IMR-90 (cell line): ENCODE measurements at regions not wholly inside any gene's neighbourhood (a gene's known extent, or its start where the extent isn't known, plus 50 kb on each side); places are given as distances from the start of the nearest gene placed in this dataset.

Source experiments
- ATAC-seq: fragments of 200-7000 bp; cut with Tn5 transposase; 2 replicates; pipeline ENCODE4 v1.9.1; 2020; ENCODE audit warnings: low read depth, mild to moderate bottlenecking, moderate library complexity
- BruUV-seq: library from RNA; stranded (reverse); fragments of 400-500 nt; replicated peaks from 2 replicates; lab custom pipeline; 2021; lab: Mats Ljungman, UMichigan
- CTCF ChIA-PET: fragments of 300-600 bp; formaldehyde crosslinking; extraction: SDS; loops from one replicate; lab custom pipeline; 2021; ENCODE audit warnings: antibody characterized with exemption; lab: Yijun Ruan, JAX
- POLR2A ChIA-PET: fragments of 300-600 bp; sonication (Branson Sonifier 250); formaldehyde crosslinking; loops from one replicate; lab custom pipeline; 2022; ENCODE audit warnings: antibody characterized with exemption; ENCODE audit not compliant: unreplicated experiment; lab: Charles Lee
- DNase-seq: peaks from one replicate; pipeline ENCODE4 v3.0.0; 2013
- H2AFZ ChIP-seq: replicated peaks from 2 replicates; pipeline ENCODE3; 2013; ENCODE audit warnings: low read length, mild to moderate bottlenecking; ENCODE audit not compliant: poor library complexity
- H2AK5ac ChIP-seq: 2 replicates; pipeline ENCODE4 v1.6.1; 2013; ENCODE audit warnings: low read depth, low read length, inconsistent platforms
- H2AK9ac ChIP-seq: replicated peaks from 2 replicates; pipeline ENCODE3; 2013; ENCODE audit warnings: mild to moderate bottlenecking, low read depth, low read length, moderate library complexity; ENCODE audit not compliant: poor library complexity
- H2BK120ac ChIP-seq: 2 replicates; pipeline ENCODE4 v1.6.1; 2013; ENCODE audit warnings: low read depth, low read length, inconsistent platforms
- H2BK15ac ChIP-seq: 3 replicates; pipeline ENCODE4 v1.6.1; 2013; ENCODE audit warnings: low read depth, low read length, inconsistent platforms
- H2BK20ac ChIP-seq: 2 replicates; pipeline ENCODE4 v1.6.1; 2013; ENCODE audit warnings: low read depth, mild to moderate bottlenecking, inconsistent platforms, low read length, moderate library complexity
- H2BK5ac ChIP-seq: 2 replicates; pipeline ENCODE4 v1.6.1; 2013; ENCODE audit warnings: mild to moderate bottlenecking, low read depth, low read length, inconsistent platforms; ENCODE audit not compliant: poor library complexity, severe bottlenecking
- H3K14ac ChIP-seq: replicated peaks from 2 replicates; pipeline ENCODE4 v1.6.1; 2013; ENCODE audit warnings: low read depth, low read length, inconsistent platforms
- H3K18ac ChIP-seq: 2 replicates; pipeline ENCODE4 v1.6.1; 2013; ENCODE audit warnings: low read depth, low read length, control low read depth
- H3K23ac ChIP-seq: 2 replicates; pipeline ENCODE4 v1.6.1; 2013; ENCODE audit warnings: low read depth, low read length, inconsistent platforms
- H3K27ac ChIP-seq: 2 replicates; pipeline ENCODE4 v1.5.1; 2013; ENCODE audit warnings: mild to moderate bottlenecking, control low read depth, low read length; ENCODE audit not compliant: insufficient read depth
- H3K27me3 ChIP-seq: 2 replicates; pipeline ENCODE4 v1.6.1; 2013; ENCODE audit warnings: low read length; ENCODE audit not compliant: control insufficient read depth, insufficient read depth
- H3K36me3 ChIP-seq: 2 replicates; pipeline ENCODE4 v1.6.1; 2013; ENCODE audit warnings: low read length, mixed read lengths; ENCODE audit not compliant: control insufficient read depth, insufficient read depth
- H3K4ac ChIP-seq: 2 replicates; pipeline ENCODE4 v1.6.1; 2013; ENCODE audit warnings: low read depth, low read length, inconsistent platforms
- H3K4me1 ChIP-seq: 2 replicates; pipeline ENCODE4 v1.6.1; 2013; ENCODE audit warnings: low read length, mixed read lengths; ENCODE audit not compliant: control insufficient read depth, insufficient read depth
- H3K4me2 ChIP-seq: 2 replicates; pipeline ENCODE4 v1.6.1; 2013; ENCODE audit warnings: low read depth, mild to moderate bottlenecking, control low read depth, low read length, moderate library complexity
- H3K4me3 ChIP-seq: 2 replicates; pipeline ENCODE4 v1.5.1; 2013; ENCODE audit warnings: low read depth, mild to moderate bottlenecking, control low read depth, low read length, moderate library complexity; ENCODE audit not compliant: insufficient read depth
- H3K56ac ChIP-seq: 2 replicates; pipeline ENCODE4 v1.6.1; 2013; ENCODE audit warnings: low read length, inconsistent platforms; ENCODE audit not compliant: insufficient read depth; ENCODE audit errors: extremely low read depth
- H3K79me1 ChIP-seq, 2 experiments: 2 replicates each; pipeline ENCODE4 v1.6.1; 2013; ENCODE audit warnings: low read length in 2 of 2, inconsistent platforms in 1 of 2, low read depth in 1 of 2
- H3K9ac ChIP-seq: 2 replicates; pipeline ENCODE4 v1.6.1; 2013; ENCODE audit warnings: low read depth, low read length, control low read depth
- H3K9me1 ChIP-seq: 2 replicates; pipeline ENCODE4 v1.6.1; 2013; ENCODE audit warnings: low read length, inconsistent platforms; ENCODE audit not compliant: insufficient read depth
- H3K9me3 ChIP-seq: 2 replicates; pipeline ENCODE4 v1.6.1; 2013; ENCODE audit warnings: low read length; ENCODE audit not compliant: control insufficient read depth, insufficient read depth
- H4K20me1 ChIP-seq: 2 replicates; pipeline ENCODE4 v1.6.1; 2013; ENCODE audit warnings: low read length, inconsistent platforms; ENCODE audit not compliant: insufficient read depth
- H4K5ac ChIP-seq: 2 replicates; pipeline ENCODE4 v1.6.1; 2013; ENCODE audit warnings: mild to moderate bottlenecking, low read depth, low read length, control low read depth
- H4K8ac ChIP-seq, 2 experiments: 2 replicates each; pipeline ENCODE4 v1.6.1; 2013; ENCODE audit warnings: low read depth in 2 of 2, low read length in 2 of 2, control low read depth in 1 of 2, inconsistent platforms in 1 of 2
- H4K91ac ChIP-seq: 2 replicates; pipeline ENCODE4 v1.6.1; 2013; ENCODE audit warnings: low read depth, low read length, inconsistent platforms; ENCODE audit not compliant: insufficient read depth
- BHLHE40 ChIP-seq: fragments of 150-350 bp; IDR thresholded peaks from 2 replicates; pipeline ENCODE4 v1.6.1; 2016; ENCODE audit warnings: mild to moderate bottlenecking, low read depth, low read length
- CEBPB ChIP-seq: IDR thresholded peaks from 2 replicates; pipeline ENCODE4 v1.6.1; 2012; ENCODE audit warnings: low read depth, low read length, improper control_type of control experiment
- CHD1 ChIP-seq: IDR thresholded peaks from 2 replicates; pipeline ENCODE4 v1.6.1; 2012; ENCODE audit warnings: low read depth, low read length, improper control_type of control experiment
- FOS ChIP-seq: fragments of 150-350 bp; IDR thresholded peaks from 2 replicates; pipeline ENCODE4 v1.6.1; 2016; ENCODE audit warnings: low read depth, low read length
- MAFK ChIP-seq: IDR thresholded peaks from 2 replicates; pipeline ENCODE4 v1.6.1; 2012; ENCODE audit warnings: low read depth, low read length, improper control_type of control experiment
- MAZ ChIP-seq: IDR thresholded peaks from 2 replicates; pipeline ENCODE4 v1.6.1; 2012; ENCODE audit warnings: low read depth, mild to moderate bottlenecking, low read length, improper control_type of control experiment, moderate library complexity, borderline replicate concordance
- MXI1 ChIP-seq: IDR thresholded peaks from 2 replicates; pipeline ENCODE4 v1.6.1; 2012; ENCODE audit warnings: low read depth, mild to moderate bottlenecking, low read length, moderate library complexity, borderline replicate concordance
- NFE2L2 ChIP-seq: fragments of 150-350 bp; IDR thresholded peaks from 2 replicates; pipeline ENCODE4 v1.6.1; 2016; ENCODE audit warnings: low read depth, mild to moderate bottlenecking, low read length
- POLR2A ChIP-seq: IDR thresholded peaks from 2 replicates; pipeline ENCODE4 v1.6.1; 2012; ENCODE audit warnings: mild to moderate bottlenecking, low read depth, low read length
- RAD21 ChIP-seq: IDR thresholded peaks from 2 replicates; pipeline ENCODE4 v1.6.1; 2012; ENCODE audit warnings: low read length, improper control_type of control experiment
- RCOR1 ChIP-seq: IDR thresholded peaks from 2 replicates; pipeline ENCODE4 v1.6.1; 2012; ENCODE audit warnings: mild to moderate bottlenecking, low read length, improper control_type of control experiment; ENCODE audit not compliant: insufficient replicate concordance
- RFX5 ChIP-seq: IDR thresholded peaks from 2 replicates; pipeline ENCODE4 v1.8.0; 2012; ENCODE audit warnings: low read depth, mild to moderate bottlenecking, low read length, moderate library complexity
- SMC3 ChIP-seq: fragments of 150-350 bp; IDR thresholded peaks from 2 replicates; pipeline ENCODE4 v1.6.1; 2016; ENCODE audit warnings: low read depth, mild to moderate bottlenecking, antibody characterized with exemption, low read length, moderate library complexity
- USF2 ChIP-seq: fragments of 150-350 bp; IDR thresholded peaks from 2 replicates; pipeline ENCODE4 v1.6.1; 2017; ENCODE audit warnings: mild to moderate bottlenecking, antibody characterized with exemption, low read length, low read depth
- WGBS, 2 experiments: methylation state at CpG; one replicate each; pipeline versions ENCODE4 v1.1.5 to v1.1.7; 2013; ENCODE audit warnings: missing lambda C conversion rate in 2 of 2; ENCODE audit not compliant: insufficient read length in 1 of 2; ENCODE audit errors: extremely low coverage in 2 of 2; 5-methylcytosine and 5-hydroxymethylcytosine counted together
- dilution Hi-C: fragments of 300-500 bp; cut with HindIII; formaldehyde crosslinking; loops from one replicate; pipeline ENCODE4 v1.14.3; 2018; ENCODE audit warnings: low sequenced_read_pairs; ENCODE audit not compliant: unreplicated experiment
- in situ Hi-C: fragments of 300-500 bp; cut with MboI; formaldehyde crosslinking; loops from 3 replicates; pipeline ENCODE4 v1.14.3; 2019; ENCODE audit warnings: low sequenced_read_pairs, inconsistent platforms, mixed read lengths
- intact Hi-C: fragments of 100-400 bp; cut with micrococcal nuclease; formaldehyde crosslinking; loops from 2 replicates; pipeline ENCODE4 v1.10.0; 2022
- TF ChIP-seq, protein P1 (sequence below): conservative IDR thresholded peaks from 2 replicates; pipeline ENCODE4 v1.5.1; 2012; ENCODE audit warnings: mild to moderate bottlenecking, low read depth, low read length, improper control_type of control experiment
- TF ChIP-seq, protein P2 (sequence below): fragments of 150-350 bp; IDR thresholded peaks from 2 replicates; pipeline ENCODE4 v1.6.1; 2016; ENCODE audit warnings: low read depth, mild to moderate bottlenecking, low read length, moderate library complexity, borderline replicate concordance

DNA sequence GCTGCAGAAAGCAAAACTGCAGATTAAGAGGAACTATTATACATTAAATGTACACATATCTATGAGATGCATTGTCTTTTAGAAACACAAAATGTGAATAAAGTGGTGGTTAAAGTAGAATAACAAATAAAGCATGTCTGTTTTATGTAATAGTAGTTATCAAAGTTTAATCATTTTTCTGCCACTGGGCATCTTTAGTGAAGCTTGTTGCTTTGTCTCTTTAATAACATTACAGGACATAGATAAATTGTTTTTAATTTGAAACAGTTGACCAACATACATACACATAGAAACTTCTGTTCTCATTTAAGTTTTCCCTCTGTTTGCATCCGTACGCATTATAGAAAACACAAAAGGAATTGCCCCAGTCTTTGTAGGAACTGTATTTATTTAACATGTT lies 1700.0 kb upstream of the ADGRL3 start:
- Histone ChIP-seq H2BK5ac (no peak overlapping the region), H3K14ac (no peak overlapping the region), H3K56ac (no peak overlapping the region), H3K9me3 (peaks cover 4% of the 10 kb centered on the region; the same call in 1 of the 2 replicates), H3K9ac (no peak overlapping the region), H2BK120ac (no peak overlapping the region), H2AK9ac (no peak overlapping the region), H3K4me1 (no peaks in the 10 kb centered on the region), H3K23ac (no peak overlapping the region), H3K9me1 (no peaks in the 10 kb centered on the region), H4K8ac (no peak overlapping the region), H3K27ac (no peak overlapping the region), H3K36me3 (no peaks in the 10 kb centered on the region), H3K4me3 (no peak overlapping the region), H4K91ac (no peak overlapping the region), H2BK20ac (no peak overlapping the region), H2BK15ac (no peak overlapping the region), H2AFZ (no peak overlapping the region), H3K18ac (no peak overlapping the region), H3K4ac (no peak overlapping the region), H4K20me1 (no peaks in the 10 kb centered on the region), H4K5ac (no peak overlapping the region), H3K79me1 (no peaks in the 10 kb centered on the region), H2AK5ac (no peak overlapping the region), H3K4me2 (no peak overlapping the region), H3K27me3 (no peaks in the 10 kb centered on the region)
- TF ChIP-seq RFX5 (no peak), RAD21 (no peak), CEBPB (no peak), USF2 (no peak), FOS (no peak), SMC3 (no peak), NFE2L2 (no peak), CHD1 (no peak), POLR2A (no peak), MAZ (no peak), BHLHE40 (no peak), MAFK (no peak), RCOR1 (no peak), MXI1 (no peak)
- TF ChIP-seq, protein P1, sequence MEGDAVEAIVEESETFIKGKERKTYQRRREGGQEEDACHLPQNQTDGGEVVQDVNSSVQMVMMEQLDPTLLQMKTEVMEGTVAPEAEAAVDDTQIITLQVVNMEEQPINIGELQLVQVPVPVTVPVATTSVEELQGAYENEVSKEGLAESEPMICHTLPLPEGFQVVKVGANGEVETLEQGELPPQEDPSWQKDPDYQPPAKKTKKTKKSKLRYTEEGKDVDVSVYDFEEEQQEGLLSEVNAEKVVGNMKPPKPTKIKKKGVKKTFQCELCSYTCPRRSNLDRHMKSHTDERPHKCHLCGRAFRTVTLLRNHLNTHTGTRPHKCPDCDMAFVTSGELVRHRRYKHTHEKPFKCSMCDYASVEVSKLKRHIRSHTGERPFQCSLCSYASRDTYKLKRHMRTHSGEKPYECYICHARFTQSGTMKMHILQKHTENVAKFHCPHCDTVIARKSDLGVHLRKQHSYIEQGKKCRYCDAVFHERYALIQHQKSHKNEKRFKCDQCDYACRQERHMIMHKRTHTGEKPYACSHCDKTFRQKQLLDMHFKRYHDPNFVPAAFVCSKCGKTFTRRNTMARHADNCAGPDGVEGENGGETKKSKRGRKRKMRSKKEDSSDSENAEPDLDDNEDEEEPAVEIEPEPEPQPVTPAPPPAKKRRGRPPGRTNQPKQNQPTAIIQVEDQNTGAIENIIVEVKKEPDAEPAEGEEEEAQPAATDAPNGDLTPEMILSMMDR = no peak
- TF ChIP-seq, protein P2, sequence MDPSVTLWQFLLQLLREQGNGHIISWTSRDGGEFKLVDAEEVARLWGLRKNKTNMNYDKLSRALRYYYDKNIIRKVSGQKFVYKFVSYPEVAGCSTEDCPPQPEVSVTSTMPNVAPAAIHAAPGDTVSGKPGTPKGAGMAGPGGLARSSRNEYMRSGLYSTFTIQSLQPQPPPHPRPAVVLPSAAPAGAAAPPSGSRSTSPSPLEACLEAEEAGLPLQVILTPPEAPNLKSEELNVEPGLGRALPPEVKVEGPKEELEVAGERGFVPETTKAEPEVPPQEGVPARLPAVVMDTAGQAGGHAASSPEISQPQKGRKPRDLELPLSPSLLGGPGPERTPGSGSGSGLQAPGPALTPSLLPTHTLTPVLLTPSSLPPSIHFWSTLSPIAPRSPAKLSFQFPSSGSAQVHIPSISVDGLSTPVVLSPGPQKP = no peak
- dilution Hi-C loops (no loop called here), in situ Hi-C loops (no loop called here), intact Hi-C loops (no loop called here)
- DNase-seq (no peak), ATAC-seq (no peak)
- ChIA-PET POLR2A (no interaction called here), CTCF (no interaction called here)
- BruUV-seq = no TSS peak
- whole genome bisulfite sequencing, 2 experiments = no CpG with 5 or more reads among the region's 2 CpGs
